CD14-positive monocyte (primary cell): ENCODE measurements at regions not wholly inside any gene's neighbourhood (a gene's known extent, or its start where the extent isn't known, plus 50 kb on each side); places are given as distances from the start of the nearest gene placed in this dataset.

Experiments
- DNase-seq, 3 donors: peaks; one replicate each; pipeline ENCODE4 v3.0.0-alpha.2; 2011 to 2022
- H2AFZ ChIP-seq: 2 replicates; pipeline ENCODE4 v1.6.0; 2012; ENCODE audit warnings: mild to moderate bottlenecking, low read depth, low read length, inconsistent platforms; ENCODE audit not compliant: insufficient read depth, poor library complexity, severe bottlenecking
- H3K27ac ChIP-seq, 2 donors: 1 replicate in 1 of 2; 2 replicates in 1 of 2; pipeline ENCODE4 v1.5.1; 2012 to 2013; ENCODE audit warnings: low read length in 2 of 2, control low read depth in 1 of 2, inconsistent platforms in 1 of 2, low read depth in 1 of 2, mild to moderate bottlenecking in 1 of 2
- H3K27me3 ChIP-seq, 2 donors: one replicate each; pipeline versions ENCODE4 v1.6.0 to v1.6.1; 2011 to 2013; ENCODE audit warnings: low read length in 2 of 2; ENCODE audit not compliant: control insufficient read depth in 2 of 2, insufficient read depth in 2 of 2
- H3K36me3 ChIP-seq, 2 donors: replicated peaks in 1 of 2; 1 replicate in 1 of 2; 2 replicates in 1 of 2; pipeline versions ENCODE4 v1.5.1 to v1.6.1; 2012 to 2013; ENCODE audit warnings: low read length in 2 of 2, control low read depth in 1 of 2, inconsistent platforms in 1 of 2, mild to moderate bottlenecking in 1 of 2; ENCODE audit not compliant: insufficient read depth in 2 of 2, control insufficient read depth in 1 of 2
- H3K4me1 ChIP-seq, 2 donors: 1 replicate in 1 of 2; 2 replicates in 1 of 2; pipeline versions ENCODE4 v1.5.1 to v1.6.1; 2012 to 2013; ENCODE audit warnings: low read length in 2 of 2, control low read depth in 1 of 2, inconsistent platforms in 1 of 2, mild to moderate bottlenecking in 1 of 2, moderate library complexity in 1 of 2; ENCODE audit not compliant: insufficient read depth in 2 of 2, control insufficient read depth in 1 of 2
- H3K4me2 ChIP-seq: replicated peaks from 2 replicates; pipeline ENCODE3; 2012; ENCODE audit warnings: low read length, moderate library complexity, mild to moderate bottlenecking; ENCODE audit not compliant: poor library complexity, severe bottlenecking; ENCODE audit errors: extremely low read depth
- H3K4me3 ChIP-seq, 3 experiments: fragments of 200-600 bp in 1 of 3; sonication (generic) in 1 of 3; replicated peaks in 1 of 3; 1 replicate in 2 of 3; 2 replicates in 1 of 3; pipeline ENCODE4 v1.5.1; 2011 to 2013; ENCODE audit warnings: low read length in 3 of 3, mild to moderate bottlenecking in 3 of 3, control low read depth in 2 of 3, low read depth in 2 of 3, inconsistent platforms in 1 of 3, moderate library complexity in 1 of 3
- H3K79me2 ChIP-seq: 2 replicates; pipeline ENCODE4 v1.6.0; 2012; ENCODE audit warnings: mild to moderate bottlenecking, control low read depth, inconsistent platforms, low read length, moderate library complexity; ENCODE audit not compliant: insufficient read depth
- H3K9ac ChIP-seq: 2 replicates; pipeline ENCODE4 v1.6.0; 2017; ENCODE audit warnings: low read length, mild to moderate bottlenecking; ENCODE audit not compliant: insufficient read depth, poor library complexity, severe bottlenecking
- H3K9me3 ChIP-seq, 2 donors: replicated peaks in 1 of 2; 1 replicate in 1 of 2; 2 replicates in 1 of 2; pipeline versions ENCODE4 v1.5.1 to v1.6.1; 2012 to 2013; ENCODE audit warnings: low read length in 2 of 2, control low read depth in 1 of 2; ENCODE audit not compliant: control insufficient read depth in 1 of 2, insufficient read depth in 1 of 2
- H4K20me1 ChIP-seq: 2 replicates; pipeline ENCODE4 v1.6.0; 2012; ENCODE audit warnings: mild to moderate bottlenecking, low read length, control low read depth, moderate library complexity; ENCODE audit not compliant: insufficient read depth
- H3K27ac Mint-ChIP-seq, 7 donors: one replicate each; pipeline ENCODE4 v1.8.0; 2020; ENCODE audit warnings: mild to moderate bottlenecking in 7 of 7, mixed read lengths in 7 of 7, moderate library complexity in 6 of 7, inconsistent platforms in 2 of 7
- H3K27me3 Mint-ChIP-seq, 3 donors: one replicate each; pipeline ENCODE4 v1.8.0; 2021 to 2022; ENCODE audit warnings: low read depth in 3 of 3, mild to moderate bottlenecking in 3 of 3, mixed read lengths in 3 of 3, moderate library complexity in 3 of 3, inconsistent platforms in 1 of 3
- H3K36me3 Mint-ChIP-seq, 2 donors: one replicate each; pipeline ENCODE4 v1.8.0; 2020; ENCODE audit warnings: mixed read lengths in 2 of 2, inconsistent platforms in 1 of 2, mild to moderate bottlenecking in 1 of 2
- H3K4me1 Mint-ChIP-seq: one replicate; pipeline ENCODE4 v1.8.0; 2020; ENCODE audit warnings: mild to moderate bottlenecking, mixed read lengths
- H3K4me3 Mint-ChIP-seq, 2 donors: one replicate each; pipeline ENCODE4 v1.8.0; 2020; ENCODE audit warnings: mild to moderate bottlenecking in 2 of 2, mixed read lengths in 2 of 2, moderate library complexity in 1 of 2
- H3K9me3 Mint-ChIP-seq, 7 donors: one replicate each; pipeline ENCODE4 v1.8.0; 2020 to 2022; ENCODE audit warnings: mixed read lengths in 7 of 7, mild to moderate bottlenecking in 6 of 7, moderate library complexity in 6 of 7, inconsistent platforms in 2 of 7
- CTCF ChIP-seq: fragments of 200-600 bp; IDR thresholded peaks from one replicate; pipeline ENCODE4 v1.8.0; 2022; ENCODE audit warnings: antibody characterized with exemption, mild to moderate bottlenecking
- intact Hi-C, 2 donors: fragments of 100-400 bp; cut with micrococcal nuclease; formaldehyde crosslinking; loops; one replicate each; pipeline versions ENCODE4 v1.15.0 to v1.15.1; 2023

GRCh38 chr3:26353097-26353496 lies 269.5 kb upstream of the LRRC3B start:
- H3K9me3 Mint-ChIP-seq: peaks cover 2 to 16% (median 8%) of the 10 kb centered on the region in 7 donors

GRCh38 chr3:26358405-26358804 lies 264.2 kb upstream of the LRRC3B start:
- no peak overlapping the region for H3K27ac ChIP-seq
- no peak overlapping the region for H3K4me3 ChIP-seq
- TF ChIP-seq CTCF: no peak
- peaks cover 25 to 28% of the 10 kb centered on the region in 2 donors for H3K9me3 ChIP-seq
- Mint-ChIP-seq H3K27ac (no peak overlapping the region), H3K9me3 (peaks cover 3 to 17% (median 6%) of the 10 kb centered on the region in 7 donors), H3K4me1 (no peaks in the 10 kb centered on the region), H3K27me3 (peaks cover 0 to 2% (median 0%) of the 10 kb centered on the region in 3 donors), H3K36me3 (no peaks in the 10 kb centered on the region), H3K4me3 (no peak overlapping the region)
- intact Hi-C loops: no loop called here
- no peak overlapping the region for H3K4me2 ChIP-seq
- H3K9ac ChIP-seq: no peak overlapping the region
- no peaks in the 10 kb centered on the region for H3K27me3 ChIP-seq
- H2AFZ ChIP-seq: no peak overlapping the region
- H3K79me2 ChIP-seq: no peaks in the 10 kb centered on the region
- no peaks in the 10 kb centered on the region for H4K20me1 ChIP-seq
- H3K36me3 ChIP-seq: no peaks in the 10 kb centered on the region
- no peaks in the 10 kb centered on the region for H3K4me1 ChIP-seq
- no peak for DNase-seq

More at GRCh38 chr3:26353097-26353496, 269.5 kb upstream of the LRRC3B start:
- H3K27ac ChIP-seq: no peak overlapping the region
- H3K4me3 ChIP-seq: no peak overlapping the region
- no peaks in the 10 kb centered on the region for H3K36me3 ChIP-seq
- H4K20me1 ChIP-seq: no peaks in the 10 kb centered on the region
- H3K27me3 ChIP-seq: no peaks in the 10 kb centered on the region
- no peak overlapping the region for H3K4me2 ChIP-seq
- no peak for TF ChIP-seq CTCF
- no peak overlapping the region for H3K4me3 Mint-ChIP-seq
- no peak overlapping the region for H3K9ac ChIP-seq
- no peaks in the 10 kb centered on the region for H3K79me2 ChIP-seq
- intact Hi-C loops: no loop called here
- H3K4me1 Mint-ChIP-seq: no peaks in the 10 kb centered on the region
- no peak overlapping the region for H3K27ac Mint-ChIP-seq
- no peak overlapping the region for H2AFZ ChIP-seq
- peaks cover 8 to 26% of the 10 kb centered on the region in 2 donors for H3K9me3 ChIP-seq
- DNase-seq: no peak
- no peaks in the 10 kb centered on the region for H3K4me1 ChIP-seq
- peaks cover 0 to 2% (median 0%) of the 10 kb centered on the region in 3 donors for H3K27me3 Mint-ChIP-seq
- H3K36me3 Mint-ChIP-seq: no peaks in the 10 kb centered on the region
